KMS-11 (cell line): ENCODE measurements at regions not wholly inside any gene's neighbourhood (a gene's known extent, or its start where the extent isn't known, plus 50 kb on each side); places are given as distances from the start of the nearest gene placed in this dataset.

Experiments used
- H2AFZ ChIP-seq: fragments of 200-600 bp; sonication (generic); 2 replicates; pipeline ENCODE4 v1.6.1; 2016; ENCODE audit warnings: antibody characterized with exemption, mixed run types, low read depth
- H3K27ac ChIP-seq: fragments of 200-600 bp; sonication (generic); 2 replicates; pipeline ENCODE4 v1.6.1; 2016; ENCODE audit warnings: mild to moderate bottlenecking, mixed run types
- H3K27me3 ChIP-seq: fragments of 200-600 bp; sonication (generic); 2 replicates; pipeline ENCODE4 v1.6.1; 2017; ENCODE audit warnings: mild to moderate bottlenecking, low read depth, mixed run types, moderate library complexity; ENCODE audit not compliant: insufficient read depth
- H3K36me3 ChIP-seq: fragments of 200-600 bp; sonication (generic); 2 replicates; pipeline ENCODE4 v1.6.1; 2017; ENCODE audit warnings: mild to moderate bottlenecking, mixed run types; ENCODE audit not compliant: insufficient read depth
- H3K4me1 ChIP-seq: fragments of 200-600 bp; sonication (generic); 2 replicates; pipeline ENCODE4 v1.6.1; 2016; ENCODE audit warnings: mild to moderate bottlenecking, low read depth, mixed run types; ENCODE audit not compliant: poor library complexity, severe bottlenecking
- H3K4me2 ChIP-seq: fragments of 200-600 bp; sonication (generic); 2 replicates; pipeline ENCODE4 v1.7.0; 2016; ENCODE audit warnings: mild to moderate bottlenecking, mixed run types
- H3K4me3 ChIP-seq: fragments of 200-600 bp; sonication (generic); IDR thresholded peaks from 2 replicates; pipeline ENCODE4 v1.6.1; 2017; ENCODE audit warnings: low read depth, low read length, mixed read lengths; ENCODE audit not compliant: insufficient read depth
- H3K79me2 ChIP-seq: fragments of 200-600 bp; sonication (generic); 2 replicates; pipeline ENCODE4 v1.6.1; 2016; ENCODE audit warnings: low read depth, mixed run types; ENCODE audit not compliant: insufficient read depth
- H3K9ac ChIP-seq: fragments of 200-600 bp; sonication (generic); 2 replicates; pipeline ENCODE4 v1.6.1; 2016; ENCODE audit warnings: mild to moderate bottlenecking, mixed run types
- H4K20me1 ChIP-seq: fragments of 200-600 bp; sonication (generic); 2 replicates; pipeline ENCODE4 v1.6.1; 2016; ENCODE audit warnings: mild to moderate bottlenecking, mixed run types; ENCODE audit not compliant: insufficient read depth
- CTCF ChIP-seq: fragments of 200-600 bp; sonication (generic); conservative IDR thresholded peaks from 2 replicates; pipeline ENCODE4 v1.6.1; 2017; ENCODE audit warnings: low read depth, mild to moderate bottlenecking, antibody characterized with exemption, low read length, moderate library complexity, mixed read lengths

- Histone ChIP-seq H2AFZ (no peak overlapping the region), H4K20me1 (no peaks in the 10 kb centered on the region), H3K4me3 (no peak overlapping the region), H3K36me3 (no peaks in the 10 kb centered on the region), H3K79me2 (no peaks in the 10 kb centered on the region), H3K4me2 (no peak overlapping the region), H3K27me3 (peaks cover under 1% of the 10 kb centered on the region; the same call in 1 of the 2 replicates), H3K9ac (no peak overlapping the region), H3K27ac (no peak overlapping the region), H3K4me1 (no peaks in the 10 kb centered on the region)
- no peak for TF ChIP-seq CTCF
Observed at GRCh38 chr10:120960725-120961124, 109.6 kb downstream of the WDR11 start.

- Histone ChIP-seq H3K36me3 (no peaks in the 10 kb centered on the region), H3K27me3 (peaks cover 10% of the 10 kb centered on the region; the same call in 1 of the 2 replicates), H3K79me2 (no peaks in the 10 kb centered on the region), H3K27ac (no peak overlapping the region), H4K20me1 (no peaks in the 10 kb centered on the region), H3K9ac (no peak overlapping the region), H2AFZ (no peak overlapping the region), H3K4me3 (no peak overlapping the region), H3K4me2 (no peak overlapping the region), H3K4me1 (no peaks in the 10 kb centered on the region)
- TF ChIP-seq CTCF = no peak
Observed at GRCh38 chr10:120961795-120962755, 110.9 kb downstream of the WDR11 start.

- no peaks in the 10 kb centered on the region for H3K4me1 ChIP-seq
- no peak for TF ChIP-seq CTCF
- no peaks in the 10 kb centered on the region for H4K20me1 ChIP-seq
- H2AFZ ChIP-seq = no peak overlapping the region
- H3K27ac ChIP-seq = no peak overlapping the region
- no peak overlapping the region for H3K4me3 ChIP-seq
- no peaks in the 10 kb centered on the region for H3K79me2 ChIP-seq
- no peaks in the 10 kb centered on the region for H3K36me3 ChIP-seq
- no peak overlapping the region for H3K4me2 ChIP-seq
- no peak overlapping the region for H3K9ac ChIP-seq
- H3K27me3 ChIP-seq = peaks cover 17% of the 10 kb centered on the region; the same call in 1 of the 2 replicates
Observed at GRCh38 chr10:120962756-120963593, 111.8 kb downstream of the WDR11 start.

GRCh38 chr10:120963594-120964220, 112.5 kb downstream of the WDR11 start:
- Histone ChIP-seq H3K79me2 (no peaks in the 10 kb centered on the region), H3K27ac (no peak overlapping the region), H3K4me1 (no peaks in the 10 kb centered on the region), H3K27me3 (peaks cover 24% of the 10 kb centered on the region), H3K4me2 (no peak overlapping the region), H3K4me3 (no peak overlapping the region), H2AFZ (no peak overlapping the region), H3K36me3 (no peaks in the 10 kb centered on the region), H3K9ac (no peak overlapping the region), H4K20me1 (no peaks in the 10 kb centered on the region)
- TF ChIP-seq CTCF = no peak
